PC-3 (cell line): ENCODE measurements at regions not wholly inside any gene's neighbourhood (a gene's known extent, or its start where the extent isn't known, plus 50 kb on each side); places are given as distances from the start of the nearest gene placed in this dataset.

Experiments used
- ATAC-seq: fragments of 200-7000 bp; cut with Tn5 transposase; 2 replicates; pipeline ENCODE4 v1.9.1; 2020; ENCODE audit warnings: mild to moderate bottlenecking, moderate library complexity
- BruUV-seq: library from RNA; stranded (reverse); fragments of 400-500 nt; replicated peaks from 2 replicates; lab custom pipeline; 2021; lab: Mats Ljungman, UMichigan
- CTCF ChIA-PET: fragments of 300-600 bp; sonication (Branson Sonifier 250); formaldehyde crosslinking; loops from one replicate; lab custom pipeline; 2022; ENCODE audit warnings: antibody characterized with exemption; lab: Charles Lee
- POLR2A ChIA-PET: fragments of 300-600 bp; sonication (Branson Sonifier 250); formaldehyde crosslinking; loops from one replicate; lab custom pipeline; 2022; ENCODE audit warnings: antibody characterized with exemption; ENCODE audit not compliant: unreplicated experiment; lab: Charles Lee
- DNase-seq: peaks from one replicate; pipeline ENCODE4 v3.0.0-alpha.2; 2015
- H2AFZ ChIP-seq: fragments of 300-600 bp; sonication (generic); 2 replicates; pipeline ENCODE4 v1.6.0; 2016; ENCODE audit warnings: antibody characterized with exemption, low read length
- H3F3A ChIP-seq: fragments of 300-600 bp; sonication (generic); one replicate; pipeline ENCODE4 v1.6.0; 2017; ENCODE audit warnings: antibody characterized with exemption, low read length, control low read depth, mild to moderate bottlenecking; ENCODE audit not compliant: unreplicated experiment
- H3K27ac ChIP-seq: fragments of 300-600 bp; sonication (generic); 2 replicates; pipeline ENCODE4 v1.5.1; 2016; ENCODE audit warnings: mild to moderate bottlenecking, low read length
- H3K27me3 ChIP-seq: fragments of 300-600 bp; sonication (generic); 2 replicates; pipeline ENCODE4 v1.6.1; 2016; ENCODE audit warnings: low read length, mixed read lengths
- H3K36me3 ChIP-seq: fragments of 300-600 bp; sonication (generic); 2 replicates; pipeline ENCODE4 v1.6.1; 2016; ENCODE audit warnings: low read depth, mixed run types, low read length, mixed read lengths
- H3K4me1 ChIP-seq: fragments of 300-600 bp; sonication (generic); 2 replicates; pipeline ENCODE4 v1.5.1; 2016; ENCODE audit warnings: low read length; ENCODE audit not compliant: insufficient read depth
- H3K4me2 ChIP-seq: fragments of 300-600 bp; sonication (generic); 2 replicates; pipeline ENCODE4 v1.6.0; 2016; ENCODE audit warnings: low read length
- H3K4me3 ChIP-seq: fragments of 300-600 bp; sonication (generic); 2 replicates; pipeline ENCODE4 v1.5.1; 2016; ENCODE audit warnings: mild to moderate bottlenecking, low read length, mixed read lengths
- H3K79me2 ChIP-seq: fragments of 300-600 bp; sonication (generic); 2 replicates; pipeline ENCODE4 v1.6.1; 2017; ENCODE audit warnings: low read length, mixed read lengths
- H3K9ac ChIP-seq: fragments of 300-600 bp; sonication (generic); 2 replicates; pipeline ENCODE4 v1.6.0; 2016; ENCODE audit warnings: mild to moderate bottlenecking, low read length
- H3K9me2 ChIP-seq: fragments of 300-600 bp; sonication (generic); replicated peaks from 2 replicates; pipeline ENCODE4 v1.6.1; 2016; ENCODE audit warnings: mixed run types, low read length, mixed read lengths
- H3K9me3 ChIP-seq: fragments of 300-600 bp; sonication (generic); 2 replicates; pipeline ENCODE4 v1.6.1; 2016; ENCODE audit warnings: low read length, mixed read lengths
- H4K20me1 ChIP-seq: fragments of 300-600 bp; sonication (generic); 2 replicates; pipeline ENCODE4 v1.6.1; 2016; ENCODE audit warnings: low read length, mixed read lengths
- EZH2 ChIP-seq: fragments of 300-600 bp; sonication (generic); IDR thresholded peaks from one replicate; pipeline ENCODE4 v1.6.1; 2017; ENCODE audit warnings: antibody characterized with exemption, mild to moderate bottlenecking, low read length; ENCODE audit not compliant: unreplicated experiment
- EZH2phosphoT487 ChIP-seq: fragments of 300-600 bp; sonication (generic); IDR thresholded peaks from 2 replicates; pipeline ENCODE4 v1.6.1; 2018; ENCODE audit warnings: mild to moderate bottlenecking, antibody characterized with exemption, low read length, borderline replicate concordance
- intact Hi-C: fragments of 100-400 bp; cut with micrococcal nuclease; formaldehyde crosslinking; loops from 2 replicates; pipeline ENCODE4 v1.9.0; 2023
- TF ChIP-seq, protein P1 (sequence below): fragments of 300-600 bp; sonication (generic); conservative IDR thresholded peaks from 2 replicates; pipeline ENCODE4 v1.5.1; 2017; ENCODE audit warnings: antibody characterized with exemption, low read depth, mild to moderate bottlenecking, low read length

DNA sequence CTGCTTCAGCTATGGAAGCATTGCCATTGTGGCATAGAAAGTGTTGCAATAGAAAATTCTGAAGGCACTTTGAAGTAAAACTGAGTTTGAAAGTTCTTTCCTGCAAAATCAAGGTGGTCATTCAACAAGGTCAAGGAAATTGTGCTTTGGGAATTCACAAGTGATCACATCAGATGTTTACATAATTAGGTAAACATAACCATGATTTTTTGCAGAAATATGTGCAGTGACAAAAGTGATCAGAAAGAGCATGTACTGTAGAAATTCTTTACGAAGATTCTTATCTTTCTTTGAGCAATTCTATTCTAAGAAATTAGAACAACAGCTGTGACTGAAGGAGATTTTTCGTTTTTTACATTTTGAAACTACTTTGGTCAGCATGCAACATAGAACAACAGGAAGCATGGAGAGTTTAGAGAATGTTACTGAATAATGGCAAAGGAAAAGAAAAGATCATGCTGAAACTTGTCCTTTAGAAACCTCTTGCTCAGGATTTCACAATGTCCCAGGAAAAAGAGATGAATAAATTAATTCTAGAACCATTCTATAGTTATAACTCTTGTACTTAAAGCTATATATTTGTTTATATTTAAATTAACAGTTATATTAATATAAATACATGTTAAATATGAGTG lies 643.4 kb upstream of the ARPP21 start:
- no peak overlapping the region for H3K4me2 ChIP-seq
- no peaks in the 10 kb centered on the region for H3K4me1 ChIP-seq
- H3K4me3 ChIP-seq: no peak overlapping the region
- H2AFZ ChIP-seq: no peak overlapping the region
- no peak overlapping the region for H3K27ac ChIP-seq
- no peaks in the 10 kb centered on the region for H4K20me1 ChIP-seq
- H3K79me2 ChIP-seq: no peaks in the 10 kb centered on the region
- H3K27me3 ChIP-seq: no peaks in the 10 kb centered on the region
- DNase-seq (no peak), ATAC-seq (no peak)
- POLR2A ChIA-PET: interaction anchor here (0.7 kb wide), 1 partner anchor 1556 kb away, joined by 3 read pairs; no protein-coding TSS in a partner anchor
- H3K36me3 ChIP-seq: no peaks in the 10 kb centered on the region
- peaks cover 34% of the 10 kb centered on the region for H3K9me3 ChIP-seq
- H3K9ac ChIP-seq: no peak overlapping the region
- no peaks in the 10 kb centered on the region for H3K9me2 ChIP-seq
- no peak for TF ChIP-seq EZH2phosphoT487
- TF ChIP-seq, protein P1, sequence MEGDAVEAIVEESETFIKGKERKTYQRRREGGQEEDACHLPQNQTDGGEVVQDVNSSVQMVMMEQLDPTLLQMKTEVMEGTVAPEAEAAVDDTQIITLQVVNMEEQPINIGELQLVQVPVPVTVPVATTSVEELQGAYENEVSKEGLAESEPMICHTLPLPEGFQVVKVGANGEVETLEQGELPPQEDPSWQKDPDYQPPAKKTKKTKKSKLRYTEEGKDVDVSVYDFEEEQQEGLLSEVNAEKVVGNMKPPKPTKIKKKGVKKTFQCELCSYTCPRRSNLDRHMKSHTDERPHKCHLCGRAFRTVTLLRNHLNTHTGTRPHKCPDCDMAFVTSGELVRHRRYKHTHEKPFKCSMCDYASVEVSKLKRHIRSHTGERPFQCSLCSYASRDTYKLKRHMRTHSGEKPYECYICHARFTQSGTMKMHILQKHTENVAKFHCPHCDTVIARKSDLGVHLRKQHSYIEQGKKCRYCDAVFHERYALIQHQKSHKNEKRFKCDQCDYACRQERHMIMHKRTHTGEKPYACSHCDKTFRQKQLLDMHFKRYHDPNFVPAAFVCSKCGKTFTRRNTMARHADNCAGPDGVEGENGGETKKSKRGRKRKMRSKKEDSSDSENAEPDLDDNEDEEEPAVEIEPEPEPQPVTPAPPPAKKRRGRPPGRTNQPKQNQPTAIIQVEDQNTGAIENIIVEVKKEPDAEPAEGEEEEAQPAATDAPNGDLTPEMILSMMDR: no peak
- no peak for TF ChIP-seq EZH2
- intact Hi-C loops: no loop called here
- CTCF ChIA-PET: no interaction called here
- no TSS peak for BruUV-seq
- no peaks in the 10 kb centered on the region for H3F3A ChIP-seq

DNA sequence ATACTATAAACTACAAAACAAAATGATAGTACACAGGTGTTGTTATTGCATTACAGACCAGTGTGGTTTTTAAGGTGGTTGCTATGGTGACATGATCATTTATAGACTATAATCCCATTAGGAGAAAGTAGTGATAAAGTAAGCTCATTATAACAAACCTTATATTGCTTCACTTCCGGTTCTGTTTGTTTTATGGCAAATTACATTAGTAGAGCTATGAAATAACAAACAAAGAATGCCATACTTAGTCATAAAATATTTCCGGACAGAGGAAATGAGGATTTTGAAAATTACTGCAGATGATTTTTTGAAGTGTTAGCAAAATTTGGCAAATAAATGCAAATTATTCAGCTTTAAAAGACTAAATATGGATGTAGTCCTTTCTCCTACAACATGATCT lies 640.4 kb upstream of the ARPP21 start:
- CTCF ChIA-PET: no interaction called here
- Histone ChIP-seq H4K20me1 (no peaks in the 10 kb centered on the region), H3K36me3 (no peaks in the 10 kb centered on the region), H3K9me3 (peaks cover 26% of the 10 kb centered on the region), H3F3A (no peaks in the 10 kb centered on the region), H3K4me1 (no peaks in the 10 kb centered on the region), H3K4me3 (no peak overlapping the region), H3K27ac (no peak overlapping the region), H3K9ac (no peak overlapping the region), H3K79me2 (no peaks in the 10 kb centered on the region), H3K9me2 (no peaks in the 10 kb centered on the region), H3K4me2 (no peak overlapping the region), H2AFZ (no peak overlapping the region), H3K27me3 (no peaks in the 10 kb centered on the region)
- POLR2A ChIA-PET: no interaction called here
- BruUV-seq: no TSS peak
- intact Hi-C loops: no loop called here
- ATAC-seq: no peak
- TF ChIP-seq EZH2phosphoT487 (no peak), EZH2 (no peak)
- TF ChIP-seq, protein P1: no peak
- no peak for DNase-seq

DNA sequence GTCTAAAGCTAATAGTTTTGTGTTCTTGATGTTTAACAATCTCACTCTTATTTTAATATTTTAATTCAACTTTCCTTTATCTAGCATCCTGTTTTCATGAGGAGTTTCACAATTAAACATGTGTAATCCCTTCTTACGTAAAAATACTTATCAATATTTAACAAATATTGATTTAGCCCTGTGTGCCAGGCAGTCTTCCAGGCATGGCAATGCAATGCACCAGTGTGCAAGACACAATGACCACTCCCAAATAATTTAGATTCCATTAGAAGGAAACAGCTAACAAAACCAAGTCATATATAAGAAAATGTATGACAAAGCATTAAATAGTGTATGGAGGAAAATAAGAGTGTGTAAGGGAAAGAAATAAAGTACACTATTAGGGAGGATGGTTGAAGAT lies 627.1 kb upstream of the ARPP21 start:
- Histone ChIP-seq H2AFZ (no peak overlapping the region), H3K9me2 (no peaks in the 10 kb centered on the region), H3K27ac (no peak overlapping the region), H3K4me1 (no peaks in the 10 kb centered on the region), H4K20me1 (no peaks in the 10 kb centered on the region), H3K79me2 (no peaks in the 10 kb centered on the region), H3F3A (no peaks in the 10 kb centered on the region), H3K4me2 (no peak overlapping the region), H3K36me3 (no peaks in the 10 kb centered on the region), H3K9me3 (peaks cover 16% of the 10 kb centered on the region; the same call in 1 of the 2 replicates), H3K9ac (no peak overlapping the region), H3K4me3 (no peak overlapping the region), H3K27me3 (no peaks in the 10 kb centered on the region)
- ATAC-seq: no peak; the same call in 1 of the 2 replicates
- CTCF ChIA-PET: no interaction called here
- POLR2A ChIA-PET: no interaction called here
- TF ChIP-seq EZH2phosphoT487: no peak
- no peak for TF ChIP-seq EZH2
- TF ChIP-seq, protein P1: no peak
- BruUV-seq: no TSS peak
- DNase-seq: no peak
- intact Hi-C loops: no loop called here
